NCI-H1105 (cell line): ENCODE measurements at regions not wholly inside any gene's neighbourhood (a gene's known extent, or its start where the extent isn't known, plus 50 kb on each side); places are given as distances from the start of the nearest gene placed in this dataset.
A peak's percentile ranks its signal among the peaks of the same experiment; 100 is the strongest.
"Not testable (repeated sequence)": the region's sequence is repeated elsewhere in the genome, so short reads cannot be mapped to it uniquely, and the experiment has no call there.

Experiments
- DNase-seq: peaks from one replicate; lab custom pipeline; 2025; lab: John Stamatoyannopoulos, UW

- no peak for DNase-seq
Measured at GRCh38 chr5:4570047-4570995, 569.8 kb upstream of the ADAMTS16 start.

DNA sequence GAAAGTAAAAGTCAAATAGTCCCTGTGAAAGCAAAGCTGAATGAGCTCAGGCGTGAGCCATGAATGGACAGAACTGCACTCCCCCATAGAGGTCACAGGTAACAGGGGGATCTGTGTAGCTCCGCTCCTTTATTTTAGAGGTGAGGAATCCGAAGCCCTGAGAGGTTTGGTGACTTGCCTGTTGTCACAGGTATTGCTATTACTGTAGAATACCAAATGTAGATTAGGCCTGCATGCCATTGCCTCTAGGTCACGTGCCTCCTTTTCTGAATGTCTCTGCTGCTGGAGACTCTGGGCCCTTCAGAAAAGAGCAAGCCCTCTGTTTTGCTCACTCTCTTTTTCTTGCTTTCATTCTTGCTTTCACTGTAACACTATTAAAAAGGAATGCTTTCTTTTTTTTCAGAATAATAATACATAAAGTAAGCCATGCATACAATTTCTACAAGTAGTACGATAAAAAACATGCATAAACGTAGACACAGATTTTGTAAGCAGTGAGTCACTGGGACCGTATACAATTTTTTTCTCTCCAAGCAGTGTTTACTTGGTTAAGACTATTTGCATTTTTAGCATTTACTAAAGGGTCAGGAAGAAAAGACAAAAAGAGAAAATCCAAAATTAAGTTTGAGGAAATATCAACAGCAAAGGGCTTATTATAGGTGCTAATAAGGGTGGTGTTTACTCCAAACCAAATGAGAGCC, 568.7 kb upstream of the ADAMTS16 start:
- DNase-seq: no peak

- no peak for DNase-seq
Measured at GRCh38 chr5:4572311-4573100, 567.6 kb upstream of the ADAMTS16 start.

DNA sequence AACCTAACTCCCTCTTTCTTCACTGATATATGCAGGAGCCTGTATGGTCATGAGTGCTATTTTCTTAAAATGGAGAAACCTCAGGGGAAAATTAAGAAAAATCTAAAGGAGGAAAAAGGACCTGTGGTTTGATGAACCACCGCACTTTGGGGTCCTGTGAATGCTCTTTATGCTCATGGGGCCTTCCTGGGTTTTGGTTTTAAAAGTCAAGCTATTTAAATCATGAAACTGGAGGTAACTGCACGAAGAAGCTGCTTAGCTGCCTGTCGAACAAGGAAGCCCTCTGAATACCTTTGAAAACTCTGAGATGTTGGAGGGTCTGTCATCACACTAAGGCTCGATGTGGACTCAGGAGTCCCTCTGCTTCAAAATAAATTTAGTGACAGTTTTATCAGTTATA, 564.5 kb upstream of the ADAMTS16 start:
- no peak for DNase-seq

GRCh38 chr5:4576161-4576748, 563.9 kb upstream of the ADAMTS16 start:
- DNase-seq: no peak

- DNase-seq: peak; percentile 68
Measured at GRCh38 chr5:4576908-4577307, 563.2 kb upstream of the ADAMTS16 start.

DNA sequence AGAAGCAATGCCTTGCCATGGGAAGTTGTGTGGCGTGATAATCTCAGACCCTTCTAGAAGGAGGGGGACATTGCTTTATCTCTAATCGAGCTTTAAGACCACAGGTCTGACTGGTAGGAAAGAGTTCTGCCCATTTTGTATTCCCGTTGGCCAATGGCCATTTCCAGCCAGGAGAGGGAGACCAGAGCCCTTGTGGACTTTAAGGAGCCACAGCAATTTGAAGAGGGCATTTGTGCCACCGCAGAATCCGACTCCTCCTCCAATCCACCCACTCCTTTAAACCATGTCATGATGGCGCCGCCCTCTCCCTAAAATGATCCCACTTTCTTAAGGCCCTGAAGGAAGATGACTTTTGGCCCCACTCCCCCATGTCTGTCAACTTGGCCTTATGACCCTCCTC, 560.5 kb upstream of the ADAMTS16 start:
- DNase-seq: no peak

GRCh38 chr5:4580772-4581171, 559.4 kb upstream of the ADAMTS16 start:
- no peak for DNase-seq

DNA sequence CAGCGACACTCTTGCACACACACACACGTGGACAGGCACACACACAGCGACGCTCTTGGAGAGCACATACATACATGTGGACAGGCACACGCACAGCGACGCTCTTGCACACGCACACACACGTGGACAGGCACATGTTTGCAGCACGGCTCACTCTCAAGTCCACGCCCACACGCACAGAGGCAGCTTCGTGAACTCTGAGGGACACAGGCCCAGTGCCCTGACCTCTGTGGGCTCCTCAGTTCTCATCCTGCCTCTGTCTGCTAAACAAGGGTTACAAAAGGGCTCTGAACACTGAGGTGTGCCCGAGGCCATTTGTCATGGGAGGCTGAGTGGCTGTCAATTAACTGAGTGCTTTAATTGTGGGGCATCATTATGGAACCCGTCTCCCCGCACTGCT, 558.8 kb upstream of the ADAMTS16 start:
- DNase-seq: no peak

DNA sequence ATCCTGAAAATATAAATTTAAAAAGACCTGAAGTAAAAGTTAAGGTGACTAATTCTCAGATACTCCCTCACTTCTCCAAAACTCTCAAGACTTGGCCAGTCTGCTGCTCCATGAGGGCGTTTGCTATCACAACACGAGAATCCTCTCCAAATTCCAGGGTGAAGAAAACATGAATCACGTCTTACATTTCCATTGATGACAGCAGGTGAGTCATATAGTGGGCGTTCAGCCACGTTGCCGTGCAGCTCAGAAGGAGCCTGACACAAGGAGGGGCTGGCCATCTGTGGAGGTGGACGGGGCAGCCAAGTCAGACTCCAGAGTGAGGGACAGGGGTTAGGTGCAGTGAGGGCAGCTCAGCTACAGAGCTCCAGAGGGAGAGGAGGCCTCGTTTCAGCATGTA, 555.1 kb upstream of the ADAMTS16 start:
- no peak for DNase-seq

GRCh38 chr5:4613440-4613839, 526.7 kb upstream of the ADAMTS16 start:
- DNase-seq: no peak

DNA sequence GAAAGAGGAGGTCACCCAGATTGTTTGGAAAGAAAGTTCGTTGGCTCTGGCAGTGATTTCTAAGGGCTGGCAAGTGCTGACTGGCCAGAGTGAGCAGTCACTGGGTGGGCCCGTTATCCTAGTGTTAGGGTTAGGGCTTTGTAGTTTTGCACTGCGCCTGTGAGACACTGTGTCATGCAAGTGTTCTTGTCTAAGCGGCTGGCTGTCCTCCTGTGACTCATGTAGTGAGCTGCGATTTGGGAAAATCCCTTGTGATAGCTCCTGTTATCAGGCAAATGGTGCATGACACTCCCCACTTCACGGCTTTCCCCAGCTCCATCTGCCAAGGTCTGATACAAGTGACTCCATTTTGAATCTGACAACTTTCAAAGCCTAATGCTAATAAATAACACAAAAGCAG, 526.0 kb upstream of the ADAMTS16 start:
- peak; percentile 13 for DNase-seq

DNA sequence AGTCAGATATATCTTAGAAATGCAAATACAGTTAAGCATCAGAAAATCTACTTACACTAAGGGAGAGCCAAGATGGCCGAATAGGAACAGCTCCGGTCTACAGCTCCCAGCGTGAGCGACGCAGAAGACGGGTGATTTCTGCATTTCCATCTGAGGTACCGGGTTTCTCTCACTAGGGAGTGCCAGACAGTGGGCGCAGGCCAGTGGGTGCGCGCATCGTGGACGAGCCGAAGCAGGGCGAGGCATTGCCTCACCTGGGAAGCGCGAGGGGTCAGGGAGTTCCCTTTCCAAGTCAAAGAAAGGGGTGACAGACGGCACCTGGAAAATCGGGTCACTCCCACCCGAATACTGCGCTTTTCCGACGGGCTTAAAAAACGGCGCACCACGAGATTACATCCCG, 524.8 kb upstream of the ADAMTS16 start:
- DNase-seq: not testable (repeated sequence)

DNA sequence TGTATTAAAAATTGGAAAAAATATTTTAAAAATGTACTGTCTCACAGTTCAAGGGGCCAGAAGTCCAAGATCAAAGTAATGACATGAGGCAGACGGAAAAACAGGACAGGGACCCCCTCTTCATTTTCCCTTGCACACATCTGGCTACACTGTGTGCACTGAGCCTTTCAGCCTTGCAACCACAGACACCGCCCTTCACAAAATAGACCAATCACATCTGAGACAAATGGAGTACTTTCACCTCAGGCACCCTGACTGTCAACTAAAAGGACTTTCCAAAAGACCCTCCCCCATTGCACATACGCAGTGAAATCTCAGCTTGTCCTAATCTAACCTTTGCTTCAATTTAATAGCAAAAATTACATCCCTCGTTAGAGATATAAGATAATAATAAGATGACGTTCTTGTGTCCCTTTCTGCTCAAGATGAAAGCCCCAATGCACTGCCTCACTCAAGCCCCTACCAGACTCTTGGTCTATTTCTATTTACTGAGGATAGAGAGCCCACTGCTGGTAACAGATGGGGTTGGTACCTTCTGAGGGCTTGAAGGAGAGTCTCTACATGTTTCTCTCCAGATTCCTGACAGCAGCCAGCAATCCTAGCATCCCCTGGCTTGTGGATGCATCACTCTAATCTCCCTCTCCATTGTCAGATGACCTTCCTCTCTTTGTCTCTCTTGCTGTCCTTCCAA, 514.8 kb upstream of the ADAMTS16 start:
- DNase-seq: no peak

DNA sequence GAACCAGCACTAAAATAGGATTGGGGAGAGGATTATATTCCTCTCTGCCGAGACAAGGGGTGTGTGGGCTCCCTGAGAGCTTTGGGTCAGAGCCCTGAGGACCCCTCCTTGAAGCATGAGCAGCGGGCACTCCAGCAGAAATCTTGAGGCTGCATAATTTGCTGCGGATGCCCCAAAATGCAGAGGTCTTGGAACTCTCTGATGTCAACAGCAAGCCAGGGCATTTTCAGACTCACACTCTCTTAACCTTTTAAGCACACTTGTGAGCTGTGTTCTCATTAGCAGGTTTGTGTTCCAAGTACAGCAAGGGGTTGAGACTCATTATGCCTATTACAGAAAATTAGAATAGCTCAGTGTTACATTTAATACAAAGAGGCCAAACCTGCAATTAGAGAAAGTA, 513.0 kb upstream of the ADAMTS16 start:
- no peak for DNase-seq

DNA sequence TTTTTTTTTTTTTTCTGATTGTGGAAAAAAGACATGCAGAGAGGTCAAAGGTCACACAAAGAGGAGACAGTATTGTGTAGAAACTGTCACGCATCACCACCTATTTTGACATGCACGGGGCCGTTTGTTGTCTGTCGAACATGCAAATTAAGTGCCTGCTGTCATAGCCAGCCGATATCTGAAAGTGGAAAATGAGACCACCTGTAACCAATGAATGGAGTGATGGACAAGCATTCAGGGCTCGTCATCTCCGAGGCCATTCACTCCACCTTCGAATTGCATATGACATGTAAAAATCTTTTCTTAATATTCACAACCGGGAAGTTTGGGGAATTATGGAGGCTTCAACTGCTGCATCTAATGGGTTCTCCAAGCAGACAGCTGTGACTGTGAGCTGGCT, 512.2 kb upstream of the ADAMTS16 start:
- DNase-seq: no peak

- no peak for DNase-seq
Measured at GRCh38 chr5:4628645-4629385, 511.3 kb upstream of the ADAMTS16 start.

GRCh38 chr5:4630031-4630430, 510.1 kb upstream of the ADAMTS16 start:
- DNase-seq: no peak

DNA sequence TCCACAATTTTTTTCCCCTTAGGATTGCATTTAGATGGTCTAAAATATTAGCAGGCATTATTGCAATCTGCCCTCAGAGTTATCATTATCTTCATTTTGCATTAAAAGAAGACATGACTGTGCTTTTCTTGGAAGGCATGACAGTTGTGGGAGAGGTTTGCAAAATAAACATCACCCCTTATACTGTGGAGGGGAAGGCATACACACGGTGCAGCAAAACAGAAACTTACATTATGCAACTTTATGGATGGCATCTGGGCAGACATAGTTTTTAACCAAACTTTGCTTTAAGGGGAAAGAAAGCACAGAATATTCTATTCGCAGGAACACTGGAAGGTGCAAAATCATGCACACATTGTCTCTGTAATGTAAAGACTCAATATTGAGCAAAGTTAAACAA, 505.8 kb upstream of the ADAMTS16 start:
- DNase-seq: no peak

GRCh38 chr5:4636378-4636777, 503.8 kb upstream of the ADAMTS16 start:
- DNase-seq: no peak

DNA sequence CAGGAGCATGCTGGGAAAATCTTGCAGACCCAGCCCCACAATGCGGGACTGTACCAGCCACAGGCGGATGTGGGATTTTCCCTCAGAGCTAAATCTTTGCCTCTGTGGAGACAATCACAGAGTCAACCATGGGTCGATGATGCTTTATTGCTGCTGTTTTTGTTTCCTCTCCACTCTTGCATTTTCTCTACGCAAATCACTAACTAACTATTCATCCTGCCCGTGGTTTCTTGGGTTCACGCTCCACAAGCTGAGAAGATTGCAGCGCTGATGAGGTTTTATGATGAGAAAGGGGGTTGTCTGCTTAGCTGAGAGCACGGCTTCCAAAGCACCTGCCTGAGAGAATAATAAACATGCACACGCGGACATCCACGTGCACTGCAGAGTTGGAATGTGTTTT, 500.2 kb upstream of the ADAMTS16 start:
- DNase-seq: no peak
